HFF-Myc (cell line): ENCODE measurements at regions not wholly inside any gene's neighbourhood (a gene's known extent, or its start where the extent isn't known, plus 50 kb on each side); places are given as distances from the start of the nearest gene placed in this dataset.

Experiments used
- DNase-seq: peaks from one replicate; pipeline ENCODE4 v3.0.0-alpha.2; 2011; ENCODE audit warnings: low read depth; ENCODE audit errors: extremely low read depth
- H3K4me3 ChIP-seq: replicated peaks from 2 replicates; pipeline ENCODE4 v1.5.1; 2011; ENCODE audit warnings: low read depth, mild to moderate bottlenecking, control low read depth, low read length
- CTCF ChIP-seq: IDR thresholded peaks from 2 replicates; pipeline ENCODE4 v1.5.1; 2012; ENCODE audit warnings: mild to moderate bottlenecking, low read depth, low read length, control low read depth; ENCODE audit errors: missing control alignments

GRCh38 chr11:21892736-21893564 lies 299.9 kb upstream of the ANO5 start:
- H3K4me3 ChIP-seq: no peak overlapping the region
- DNase-seq: no peak
- TF ChIP-seq CTCF: no peak

GRCh38 chr11:21893565-21893867 lies 299.4 kb upstream of the ANO5 start:
- no peak for DNase-seq
- TF ChIP-seq CTCF: no peak
- no peak overlapping the region for H3K4me3 ChIP-seq

- TF ChIP-seq CTCF: no peak
- DNase-seq: no peak
- H3K4me3 ChIP-seq: no peak overlapping the region
These were observed 298.4 kb upstream of the ANO5 start for GRCh38 chr11:21894492-21894891.

- no peak for TF ChIP-seq CTCF
- H3K4me3 ChIP-seq: no peak overlapping the region
- no peak for DNase-seq
These were observed 297.2 kb upstream of the ANO5 start for GRCh38 chr11:21895686-21896085.

GRCh38 chr11:21896216-21896615 lies 296.7 kb upstream of the ANO5 start:
- H3K4me3 ChIP-seq: no peak overlapping the region
- no peak for DNase-seq
- TF ChIP-seq CTCF: no peak

GRCh38 chr11:21896746-21897602 lies 295.9 kb upstream of the ANO5 start:
- DNase-seq: no peak
- no peak for TF ChIP-seq CTCF
- H3K4me3 ChIP-seq: no peak overlapping the region
